ENCODE measurements at regions not wholly inside any gene's neighbourhood (a gene's known extent, or its start where the extent isn't known, plus 50 kb on each side); places are given as distances from the start of the nearest gene placed in this dataset.

DNA sequence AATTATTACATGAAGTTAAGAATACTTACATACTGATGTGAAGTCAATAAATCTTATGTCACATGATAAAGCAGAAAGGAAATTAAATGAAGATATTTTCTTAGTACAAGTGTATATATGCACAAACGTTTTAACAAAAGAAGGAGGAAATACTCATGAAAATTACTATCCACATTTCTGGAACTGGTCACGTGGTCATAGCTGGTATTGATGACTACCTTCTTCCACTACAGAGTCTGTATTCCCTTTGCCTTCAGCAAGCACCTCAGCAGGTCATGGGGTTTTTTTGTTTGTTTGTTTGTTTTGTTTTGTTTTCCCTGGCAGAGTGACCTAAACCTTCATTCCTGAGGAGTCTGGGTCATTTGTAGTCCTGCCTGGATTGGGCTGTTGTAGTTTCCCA lies 174.9 kb upstream of the BANK1 start:
- no peak for TF ChIP-seq POLR2AphosphoS5 (IDR thresholded peaks at IDR 0.05; ENCODE audit: low read depth, low read length)
- TF ChIP-seq, protein P1, sequence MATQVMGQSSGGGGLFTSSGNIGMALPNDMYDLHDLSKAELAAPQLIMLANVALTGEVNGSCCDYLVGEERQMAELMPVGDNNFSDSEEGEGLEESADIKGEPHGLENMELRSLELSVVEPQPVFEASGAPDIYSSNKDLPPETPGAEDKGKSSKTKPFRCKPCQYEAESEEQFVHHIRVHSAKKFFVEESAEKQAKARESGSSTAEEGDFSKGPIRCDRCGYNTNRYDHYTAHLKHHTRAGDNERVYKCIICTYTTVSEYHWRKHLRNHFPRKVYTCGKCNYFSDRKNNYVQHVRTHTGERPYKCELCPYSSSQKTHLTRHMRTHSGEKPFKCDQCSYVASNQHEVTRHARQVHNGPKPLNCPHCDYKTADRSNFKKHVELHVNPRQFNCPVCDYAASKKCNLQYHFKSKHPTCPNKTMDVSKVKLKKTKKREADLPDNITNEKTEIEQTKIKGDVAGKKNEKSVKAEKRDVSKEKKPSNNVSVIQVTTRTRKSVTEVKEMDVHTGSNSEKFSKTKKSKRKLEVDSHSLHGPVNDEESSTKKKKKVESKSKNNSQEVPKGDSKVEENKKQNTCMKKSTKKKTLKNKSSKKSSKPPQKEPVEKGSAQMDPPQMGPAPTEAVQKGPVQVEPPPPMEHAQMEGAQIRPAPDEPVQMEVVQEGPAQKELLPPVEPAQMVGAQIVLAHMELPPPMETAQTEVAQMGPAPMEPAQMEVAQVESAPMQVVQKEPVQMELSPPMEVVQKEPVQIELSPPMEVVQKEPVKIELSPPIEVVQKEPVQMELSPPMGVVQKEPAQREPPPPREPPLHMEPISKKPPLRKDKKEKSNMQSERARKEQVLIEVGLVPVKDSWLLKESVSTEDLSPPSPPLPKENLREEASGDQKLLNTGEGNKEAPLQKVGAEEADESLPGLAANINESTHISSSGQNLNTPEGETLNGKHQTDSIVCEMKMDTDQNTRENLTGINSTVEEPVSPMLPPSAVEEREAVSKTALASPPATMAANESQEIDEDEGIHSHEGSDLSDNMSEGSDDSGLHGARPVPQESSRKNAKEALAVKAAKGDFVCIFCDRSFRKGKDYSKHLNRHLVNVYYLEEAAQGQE (IDR thresholded peaks at IDR 0.05; ENCODE audit: insufficient read depth in 1 of 2, low read depth in 2 of 2, low read length in 1 of 2), result no peak
